ENCODE measurements at regions not wholly inside any gene's neighbourhood (a gene's known extent, or its start where the extent isn't known, plus 50 kb on each side); places are given as distances from the start of the nearest gene placed in this dataset.
"Not testable (repeated sequence)": the region's sequence is repeated elsewhere in the genome, so short reads cannot be mapped to it uniquely, and the experiment has no call there.

GRCh38 chr4:134632056-134632455 is 430.5 kb upstream of the PABPC4L start:
- no peak for FAIRE-seq

GRCh38 chr4:134628066-134628465 is 426.5 kb upstream of the PABPC4L start:
- no peak for FAIRE-seq
- DNase-seq (ENCODE audit: low spot score) = no peak

More at GRCh38 chr4:134632056-134632455, 430.5 kb upstream of the PABPC4L start:
- DNase-seq (ENCODE audit: low spot score) = no peak

- FAIRE-seq (no peak), DNase-seq (ENCODE audit: low spot score) (no peak)
Observed at GRCh38 chr4:134627366-134627765, 425.8 kb upstream of the PABPC4L start.

- no peak for FAIRE-seq
- no peak for DNase-seq (ENCODE audit: low spot score)
Observed at GRCh38 chr4:134624365-134624764, 422.8 kb upstream of the PABPC4L start.

- not testable (repeated sequence) for DNase-seq (ENCODE audit: low spot score); FAIRE-seq
Observed at GRCh38 chr4:134622626-134623575, 421.3 kb upstream of the PABPC4L start.

- no peak for FAIRE-seq
- no peak for DNase-seq (ENCODE audit: low spot score)
Observed at GRCh38 chr4:134622199-134622598, 420.6 kb upstream of the PABPC4L start.

- FAIRE-seq; DNase-seq (ENCODE audit: low spot score): not testable (repeated sequence)
Observed at GRCh38 chr4:134621715-134622114, 420.1 kb upstream of the PABPC4L start.

- FAIRE-seq (no peak), DNase-seq (ENCODE audit: low spot score) (no peak)
Observed at GRCh38 chr4:134610956-134611355, 409.4 kb upstream of the PABPC4L start.

- DNase-seq (ENCODE audit: low spot score) (no peak), FAIRE-seq (no peak)
Observed at GRCh38 chr4:134610172-134610571, 408.6 kb upstream of the PABPC4L start.

GRCh38 chr4:134601706-134602105 is 400.1 kb upstream of the PABPC4L start:
- FAIRE-seq = no peak
- DNase-seq (ENCODE audit: low spot score) = no peak

GRCh38 chr4:134591326-134591725 is 389.7 kb upstream of the PABPC4L start:
- FAIRE-seq = no peak
- no peak for DNase-seq (ENCODE audit: low spot score)

- no peak for FAIRE-seq
- DNase-seq (ENCODE audit: low spot score) = no peak
Observed at GRCh38 chr4:134585972-134586371, 384.4 kb upstream of the PABPC4L start.

- FAIRE-seq (no peak), DNase-seq (ENCODE audit: low spot score) (no peak)
Observed at GRCh38 chr4:134567461-134567860, 365.9 kb upstream of the PABPC4L start.

GRCh38 chr4:134560728-134561127 is 359.1 kb upstream of the PABPC4L start:
- DNase-seq (ENCODE audit: low spot score) (no peak), FAIRE-seq (no peak)

- no peak for FAIRE-seq
- DNase-seq (ENCODE audit: low spot score) = no peak
Observed at GRCh38 chr4:134552063-134552462, 350.5 kb upstream of the PABPC4L start.

GRCh38 chr4:134551348-134551747 is 349.8 kb upstream of the PABPC4L start:
- no peak for FAIRE-seq
- no peak for DNase-seq (ENCODE audit: low spot score)

GRCh38 chr4:134548052-134548628 is 346.6 kb upstream of the PABPC4L start:
- DNase-seq (ENCODE audit: low spot score) (no peak), FAIRE-seq (no peak)

- FAIRE-seq (no peak), DNase-seq (ENCODE audit: low spot score) (no peak)
Observed at GRCh38 chr4:134546279-134546678, 344.7 kb upstream of the PABPC4L start.

- FAIRE-seq (peak; percentile 63), DNase-seq (ENCODE audit: low spot score) (peak; percentile 66)
Observed at GRCh38 chr4:134544303-134544770, 342.7 kb upstream of the PABPC4L start.

GRCh38 chr4:134540588-134540987 is 339.0 kb upstream of the PABPC4L start:
- no peak for DNase-seq (ENCODE audit: low spot score)
- FAIRE-seq = no peak

- FAIRE-seq (no peak), DNase-seq (ENCODE audit: low spot score) (no peak)
Observed at GRCh38 chr4:134539729-134540231, 338.2 kb upstream of the PABPC4L start.

- FAIRE-seq (no peak), DNase-seq (ENCODE audit: low spot score) (no peak)
Observed at GRCh38 chr4:134537701-134538100, 336.1 kb upstream of the PABPC4L start.
